HepG2 (cell line): ENCODE measurements at regions not wholly inside any gene's neighbourhood (a gene's known extent, or its start where the extent isn't known, plus 50 kb on each side); places are given as distances from the start of the nearest gene placed in this dataset.

Source experiments
- BORCS8-MEF2B ChIP-seq: sonication (generic); formaldehyde crosslinking; IDR thresholded peaks from 2 replicates; pipeline ENCODE4 v1.8.0; 2022; ENCODE audit warnings: mild to moderate bottlenecking, missing genetic modification reagents
- FOXM1 ChIP-seq: sonication (generic); formaldehyde crosslinking; IDR thresholded peaks from 2 replicates; pipeline ENCODE4 v1.5.0; 2020; ENCODE audit warnings: missing genetic modification reagents
- GATAD2A ChIP-seq: IDR thresholded peaks from 2 replicates; pipeline ENCODE4 v1.6.1; 2016
- NR2F1 ChIP-seq, 2 experiments: fragments of 450-650 bp in 1 of 2; formaldehyde crosslinking in 1 of 2; IDR thresholded peaks; 2 replicates each; pipeline versions ENCODE4 v1.5.0 to v1.6.1; 2016 to 2020; ENCODE audit warnings: mild to moderate bottlenecking in 1 of 2, missing compliant biosample characterization in 1 of 2, missing genetic modification reagents in 1 of 2, moderate library complexity in 1 of 2
- SSRP1 ChIP-seq: IDR thresholded peaks from 2 replicates; pipeline ENCODE4 v1.6.1; 2016; ENCODE audit warnings: control low read depth
- TFE3 ChIP-seq: IDR thresholded peaks from 2 replicates; pipeline ENCODE4 v1.6.1; 2016
- ZNF891 ChIP-seq: sonication (generic); formaldehyde crosslinking; IDR thresholded peaks from 2 replicates; pipeline ENCODE4 v1.5.0; 2020; ENCODE audit warnings: mild to moderate bottlenecking, missing genetic modification reagents
- TF ChIP-seq, protein P1 (sequence below): sonication (generic); formaldehyde crosslinking; IDR thresholded peaks from 2 replicates; pipeline ENCODE4 v1.5.0; 2020; ENCODE audit warnings: mild to moderate bottlenecking, missing genetic modification reagents, moderate library complexity

DNA sequence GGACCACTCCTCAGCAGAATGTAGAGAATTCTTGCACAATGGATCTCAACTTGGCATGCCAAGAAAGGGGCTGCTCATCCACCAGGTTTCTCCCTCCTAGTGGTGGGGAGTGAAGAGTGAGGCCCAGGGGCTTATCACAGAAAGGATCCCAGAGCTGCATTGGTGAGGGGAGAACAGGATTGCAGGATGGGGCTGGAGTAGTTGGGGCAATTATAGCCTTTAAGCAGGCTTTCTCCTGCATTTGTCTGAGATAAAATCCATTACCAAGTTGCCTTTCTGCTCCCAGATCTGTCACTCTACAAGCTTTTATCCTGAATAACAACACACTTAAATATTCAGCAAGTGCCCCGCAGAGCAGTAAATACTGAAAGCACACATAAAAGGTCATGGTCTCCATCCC, 130.8 kb upstream of the CES5A start:
- TF ChIP-seq NR2F1 (CRISPR knock-in tag; IDR thresholded peaks at IDR 0.05) (no peak), BORCS8-MEF2B (no peak), ZNF891 (CRISPR knock-in tag) (no peak), GATAD2A (CRISPR knock-in tag) (no peak), SSRP1 (CRISPR knock-in tag) (no peak), FOXM1 (no peak), TFE3 (CRISPR knock-in tag) (no peak)
- TF ChIP-seq, protein P1, sequence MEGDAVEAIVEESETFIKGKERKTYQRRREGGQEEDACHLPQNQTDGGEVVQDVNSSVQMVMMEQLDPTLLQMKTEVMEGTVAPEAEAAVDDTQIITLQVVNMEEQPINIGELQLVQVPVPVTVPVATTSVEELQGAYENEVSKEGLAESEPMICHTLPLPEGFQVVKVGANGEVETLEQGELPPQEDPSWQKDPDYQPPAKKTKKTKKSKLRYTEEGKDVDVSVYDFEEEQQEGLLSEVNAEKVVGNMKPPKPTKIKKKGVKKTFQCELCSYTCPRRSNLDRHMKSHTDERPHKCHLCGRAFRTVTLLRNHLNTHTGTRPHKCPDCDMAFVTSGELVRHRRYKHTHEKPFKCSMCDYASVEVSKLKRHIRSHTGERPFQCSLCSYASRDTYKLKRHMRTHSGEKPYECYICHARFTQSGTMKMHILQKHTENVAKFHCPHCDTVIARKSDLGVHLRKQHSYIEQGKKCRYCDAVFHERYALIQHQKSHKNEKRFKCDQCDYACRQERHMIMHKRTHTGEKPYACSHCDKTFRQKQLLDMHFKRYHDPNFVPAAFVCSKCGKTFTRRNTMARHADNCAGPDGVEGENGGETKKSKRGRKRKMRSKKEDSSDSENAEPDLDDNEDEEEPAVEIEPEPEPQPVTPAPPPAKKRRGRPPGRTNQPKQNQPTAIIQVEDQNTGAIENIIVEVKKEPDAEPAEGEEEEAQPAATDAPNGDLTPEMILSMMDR: no peak
